ENCODE measurements at regions not wholly inside any gene's neighbourhood (a gene's known extent, or its start where the extent isn't known, plus 50 kb on each side); places are given as distances from the start of the nearest gene placed in this dataset.

DNA sequence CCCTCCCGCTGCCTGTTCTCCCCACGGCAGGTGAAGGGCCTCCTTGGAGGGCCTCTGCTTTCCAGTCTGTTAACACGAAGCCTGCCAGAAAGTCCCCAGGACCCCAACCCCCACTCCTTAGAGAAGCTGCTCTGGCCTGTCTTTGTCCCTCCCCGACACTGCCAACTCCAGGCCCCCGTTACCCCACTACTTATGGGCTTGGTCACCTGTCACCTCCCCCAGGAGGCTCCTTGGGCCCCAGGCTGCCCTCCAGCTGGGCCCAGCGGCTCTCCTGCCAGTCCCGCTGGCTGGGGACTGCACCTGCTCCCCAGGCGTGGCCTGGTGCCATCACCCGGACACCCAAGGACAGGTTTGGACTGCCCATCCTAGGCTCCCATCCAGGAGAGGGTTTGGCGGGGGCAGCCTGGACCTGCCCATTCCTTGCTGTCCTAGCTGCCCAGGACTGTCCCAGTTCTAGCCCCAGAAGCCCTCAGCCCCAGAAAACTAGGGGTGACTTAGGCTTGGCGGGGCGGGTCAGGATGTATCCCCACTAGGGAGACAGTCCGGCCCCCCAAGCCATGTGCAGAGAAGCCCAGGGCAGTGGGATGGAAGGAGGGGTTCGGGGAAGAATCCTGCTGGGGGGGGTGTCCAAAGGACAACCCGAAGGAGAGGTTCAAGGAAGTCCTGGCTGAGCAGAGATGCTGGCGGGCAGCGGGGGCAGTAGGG lies 155.7 kb upstream of the C14orf180 start:
- no peak overlapping the region for H3K4me3 ChIP-seq (ENCODE audit: low read length)
- no peaks in the 10 kb centered on the region for H3K79me2 ChIP-seq (replicated peaks; ENCODE audit: insufficient read depth, low read length)
- no peak overlapping the region for H2AFZ ChIP-seq (ENCODE audit: low read depth, low read length)
- no peaks in the 10 kb centered on the region for H3K9me3 ChIP-seq (ENCODE audit: low read length)
- TF ChIP-seq MXI1 (conservative IDR thresholded peaks at IDR 0.05; ENCODE audit: poor library complexity, severe bottlenecking) (no peak), SMC3 (conservative IDR thresholded peaks at IDR 0.05; ENCODE audit: poor library complexity) (no peak), EP300 (conservative IDR thresholded peaks at IDR 0.05; ENCODE audit: poor library complexity, severe bottlenecking) (no peak), POLR2AphosphoS5 (IDR thresholded peaks at IDR 0.05) (no peak), RAD21 (conservative IDR thresholded peaks at IDR 0.05) (no peak), CTCF (IDR thresholded peaks at IDR 0.05; ENCODE audit: poor library complexity, severe bottlenecking) (no peak), EZH2 (IDR thresholded peaks at IDR 0.05; ENCODE audit: borderline replicate concordance, insufficient read depth, low read length, poor library complexity, severe bottlenecking) (no peak)
- TF ChIP-seq, protein P1, sequence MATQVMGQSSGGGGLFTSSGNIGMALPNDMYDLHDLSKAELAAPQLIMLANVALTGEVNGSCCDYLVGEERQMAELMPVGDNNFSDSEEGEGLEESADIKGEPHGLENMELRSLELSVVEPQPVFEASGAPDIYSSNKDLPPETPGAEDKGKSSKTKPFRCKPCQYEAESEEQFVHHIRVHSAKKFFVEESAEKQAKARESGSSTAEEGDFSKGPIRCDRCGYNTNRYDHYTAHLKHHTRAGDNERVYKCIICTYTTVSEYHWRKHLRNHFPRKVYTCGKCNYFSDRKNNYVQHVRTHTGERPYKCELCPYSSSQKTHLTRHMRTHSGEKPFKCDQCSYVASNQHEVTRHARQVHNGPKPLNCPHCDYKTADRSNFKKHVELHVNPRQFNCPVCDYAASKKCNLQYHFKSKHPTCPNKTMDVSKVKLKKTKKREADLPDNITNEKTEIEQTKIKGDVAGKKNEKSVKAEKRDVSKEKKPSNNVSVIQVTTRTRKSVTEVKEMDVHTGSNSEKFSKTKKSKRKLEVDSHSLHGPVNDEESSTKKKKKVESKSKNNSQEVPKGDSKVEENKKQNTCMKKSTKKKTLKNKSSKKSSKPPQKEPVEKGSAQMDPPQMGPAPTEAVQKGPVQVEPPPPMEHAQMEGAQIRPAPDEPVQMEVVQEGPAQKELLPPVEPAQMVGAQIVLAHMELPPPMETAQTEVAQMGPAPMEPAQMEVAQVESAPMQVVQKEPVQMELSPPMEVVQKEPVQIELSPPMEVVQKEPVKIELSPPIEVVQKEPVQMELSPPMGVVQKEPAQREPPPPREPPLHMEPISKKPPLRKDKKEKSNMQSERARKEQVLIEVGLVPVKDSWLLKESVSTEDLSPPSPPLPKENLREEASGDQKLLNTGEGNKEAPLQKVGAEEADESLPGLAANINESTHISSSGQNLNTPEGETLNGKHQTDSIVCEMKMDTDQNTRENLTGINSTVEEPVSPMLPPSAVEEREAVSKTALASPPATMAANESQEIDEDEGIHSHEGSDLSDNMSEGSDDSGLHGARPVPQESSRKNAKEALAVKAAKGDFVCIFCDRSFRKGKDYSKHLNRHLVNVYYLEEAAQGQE (IDR thresholded peaks at IDR 0.05; ENCODE audit: borderline replicate concordance): no peak
- H3K27me3 ChIP-seq (ENCODE audit: insufficient read depth, low read depth, low read length): no peaks in the 10 kb centered on the region
- H3K9me2 ChIP-seq (ENCODE audit: insufficient read depth, low read length): no peaks in the 10 kb centered on the region
- H3K27ac ChIP-seq (ENCODE audit: low read length): no peak overlapping the region
- H4K20me1 ChIP-seq (ENCODE audit: insufficient read depth): no peaks in the 10 kb centered on the region
- H3K36me3 ChIP-seq (ENCODE audit: insufficient read depth, low read length): no peaks in the 10 kb centered on the region
- no peaks in the 10 kb centered on the region for H3F3A ChIP-seq (ENCODE audit: insufficient read depth, low read length, poor library complexity, severe bottlenecking)
- no peak overlapping the region for H3K9ac ChIP-seq (ENCODE audit: low read length)
- H3K4me2 ChIP-seq (ENCODE audit: low read length): no peak overlapping the region

DNA sequence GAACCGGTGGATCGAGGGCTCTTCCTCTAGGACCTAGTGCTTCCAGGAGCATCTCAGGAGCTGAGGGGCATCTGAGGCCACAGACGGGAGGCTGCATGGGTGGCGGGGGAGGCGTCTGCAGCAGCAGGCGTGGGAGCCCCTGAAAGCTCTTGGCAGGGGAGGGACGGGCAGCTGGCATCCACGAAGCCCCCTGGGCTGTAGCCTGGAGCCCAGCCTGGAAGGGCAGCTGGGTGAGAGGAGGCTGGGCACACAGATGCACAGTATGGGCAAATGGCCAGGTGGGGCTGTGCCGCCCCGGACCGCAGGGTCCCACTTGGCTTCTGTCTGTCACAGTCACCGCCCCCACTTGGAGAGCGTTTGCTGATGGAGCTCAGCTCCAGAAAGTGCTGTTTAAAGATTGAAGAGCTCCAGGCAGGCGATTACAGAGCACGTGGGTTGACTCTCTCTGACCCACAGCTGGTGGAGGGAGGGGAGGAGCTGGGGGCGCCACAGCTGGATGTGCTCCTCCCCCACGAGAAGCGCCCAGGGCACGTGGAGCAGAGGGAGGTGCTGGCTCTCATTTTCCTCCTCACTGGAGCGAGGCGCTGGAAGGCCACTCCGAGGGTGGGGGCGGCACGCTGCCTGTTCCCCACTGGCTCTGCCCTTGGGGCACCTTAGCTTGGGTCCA lies 155.0 kb upstream of the C14orf180 start:
- H2AFZ ChIP-seq (ENCODE audit: low read depth, low read length): no peak overlapping the region
- H3F3A ChIP-seq (ENCODE audit: insufficient read depth, low read length, poor library complexity, severe bottlenecking): no peaks in the 10 kb centered on the region
- TF ChIP-seq RAD21 (conservative IDR thresholded peaks at IDR 0.05) (no peak), CTCF (IDR thresholded peaks at IDR 0.05; ENCODE audit: poor library complexity, severe bottlenecking) (no peak), EP300 (conservative IDR thresholded peaks at IDR 0.05; ENCODE audit: poor library complexity, severe bottlenecking) (no peak), POLR2AphosphoS5 (IDR thresholded peaks at IDR 0.05) (no peak), TAF1 (IDR thresholded peaks at IDR 0.05; ENCODE audit: low read depth) (no peak)
- H3K4me2 ChIP-seq (ENCODE audit: low read length): no peak overlapping the region
- no peaks in the 10 kb centered on the region for H3K27me3 ChIP-seq (ENCODE audit: insufficient read depth, low read depth, low read length)
- no peak overlapping the region for H3K9ac ChIP-seq (ENCODE audit: low read length)
- H3K36me3 ChIP-seq (ENCODE audit: insufficient read depth, low read length): no peaks in the 10 kb centered on the region
- no peaks in the 10 kb centered on the region for H4K20me1 ChIP-seq (ENCODE audit: insufficient read depth)
- H3K9me2 ChIP-seq (ENCODE audit: insufficient read depth, low read length): no peaks in the 10 kb centered on the region
- H3K27ac ChIP-seq (ENCODE audit: low read length): no peak overlapping the region
- H3K79me2 ChIP-seq (replicated peaks; ENCODE audit: insufficient read depth, low read length): no peaks in the 10 kb centered on the region
- no peaks in the 10 kb centered on the region for H3K9me3 ChIP-seq (ENCODE audit: low read length)
- no peak overlapping the region for H3K4me3 ChIP-seq (ENCODE audit: low read length)
